HUES48 (cell line): ENCODE measurements at regions not wholly inside any gene's neighbourhood (a gene's known extent, or its start where the extent isn't known, plus 50 kb on each side); places are given as distances from the start of the nearest gene placed in this dataset.

Experiments
- H3K27ac ChIP-seq: one replicate; pipeline ENCODE4 v1.7.0; 2013; ENCODE audit warnings: low read depth, low read length, inconsistent platforms
- H3K27me3 ChIP-seq: 2 replicates; pipeline ENCODE4 v1.6.1; 2013; ENCODE audit warnings: mild to moderate bottlenecking, low read length; ENCODE audit not compliant: control insufficient read depth, insufficient read depth
- H3K36me3 ChIP-seq: 2 replicates; pipeline ENCODE4 v1.6.1; 2013; ENCODE audit warnings: low read length; ENCODE audit not compliant: control insufficient read depth, insufficient read depth
- H3K4me1 ChIP-seq: 2 replicates; pipeline ENCODE4 v1.6.1; 2013; ENCODE audit warnings: mild to moderate bottlenecking, low read length; ENCODE audit not compliant: control insufficient read depth, insufficient read depth
- H3K4me3 ChIP-seq: 2 replicates; pipeline ENCODE4 v1.5.1; 2013; ENCODE audit warnings: mild to moderate bottlenecking, low read depth, low read length
- H3K9ac ChIP-seq: 2 replicates; pipeline ENCODE4 v1.6.1; 2013; ENCODE audit warnings: mild to moderate bottlenecking, low read depth, low read length, moderate library complexity
- H3K9me3 ChIP-seq: 2 replicates; pipeline ENCODE4 v1.6.1; 2013; ENCODE audit warnings: low read length; ENCODE audit not compliant: control insufficient read depth, insufficient read depth

GRCh38 chrX:115490814-115491213 lies 70.2 kb upstream of the PLS3 start:
- Histone ChIP-seq H3K9me3 (no peaks in the 10 kb centered on the region), H3K27me3 (peaks cover 14% of the 10 kb centered on the region; the same call in 1 of the 2 replicates), H3K36me3 (no peaks in the 10 kb centered on the region)

GRCh38 chrX:115491766-115492165 lies 69.2 kb upstream of the PLS3 start:
- no peak overlapping the region for H3K27ac ChIP-seq
- H3K4me1 ChIP-seq = 0 out of 2 replicates have a peak, but pooled peaks cover 5% of the 10 kb centered on the region
- no peaks in the 10 kb centered on the region for H3K9me3 ChIP-seq
- no peak overlapping the region for H3K9ac ChIP-seq
- H3K36me3 ChIP-seq = no peaks in the 10 kb centered on the region
- no peak overlapping the region for H3K4me3 ChIP-seq
- peaks cover 14% of the 10 kb centered on the region; the same call in 1 of the 2 replicates for H3K27me3 ChIP-seq

More at GRCh38 chrX:115490814-115491213, 70.2 kb upstream of the PLS3 start:
- 0 out of 2 replicates have a peak, but pooled peaks cover 2% of the 10 kb centered on the region for H3K4me1 ChIP-seq
- H3K4me3 ChIP-seq = no peak overlapping the region
- no peak overlapping the region for H3K27ac ChIP-seq
- H3K9ac ChIP-seq = no peak overlapping the region

DNA sequence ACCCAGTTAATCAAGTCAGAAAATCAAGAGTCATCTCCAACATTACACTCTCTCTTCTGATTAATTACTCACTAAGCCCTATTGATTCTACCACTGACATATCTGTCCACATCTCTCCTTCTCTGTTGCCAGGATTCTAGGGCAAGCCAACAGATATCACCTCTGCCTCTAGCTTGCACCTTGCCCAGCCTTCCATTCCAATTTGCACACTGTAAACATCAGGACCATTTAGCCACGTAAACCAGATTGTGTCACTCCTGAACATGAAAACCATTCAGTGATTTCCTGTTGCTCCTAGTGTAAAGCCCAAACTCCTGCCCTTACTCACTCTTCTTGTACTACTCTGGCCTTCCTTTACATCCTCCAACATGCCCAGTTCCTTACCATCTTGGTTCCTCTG lies 68.0 kb upstream of the PLS3 start:
- H3K4me1 ChIP-seq = 0 out of 2 replicates have a peak, but pooled peaks cover 7% of the 10 kb centered on the region
- H3K9me3 ChIP-seq = no peaks in the 10 kb centered on the region
- no peak overlapping the region for H3K9ac ChIP-seq
- H3K27me3 ChIP-seq = peaks cover 14% of the 10 kb centered on the region; the same call in 1 of the 2 replicates
- H3K36me3 ChIP-seq = no peaks in the 10 kb centered on the region
- H3K4me3 ChIP-seq = no peak overlapping the region
- no peak overlapping the region for H3K27ac ChIP-seq

GRCh38 chrX:115494161-115494560 lies 66.8 kb upstream of the PLS3 start:
- Histone ChIP-seq H3K9ac (no peak overlapping the region), H3K36me3 (no peaks in the 10 kb centered on the region), H3K4me3 (no peak overlapping the region), H3K4me1 (0 out of 2 replicates have a peak, but pooled peaks cover 7% of the 10 kb centered on the region), H3K27ac (no peak overlapping the region), H3K9me3 (no peaks in the 10 kb centered on the region), H3K27me3 (peaks cover 9% of the 10 kb centered on the region; the same call in 1 of the 2 replicates)

GRCh38 chrX:115499112-115499805 lies 61.7 kb upstream of the PLS3 start:
- Histone ChIP-seq H3K36me3 (no peaks in the 10 kb centered on the region), H3K27me3 (peaks cover 10% of the 10 kb centered on the region; the same call in 1 of the 2 replicates), H3K9me3 (no peaks in the 10 kb centered on the region), H3K27ac (no peak overlapping the region), H3K9ac (no peak overlapping the region), H3K4me3 (no peak overlapping the region), H3K4me1 (peaks cover 11% of the 10 kb centered on the region)

GRCh38 chrX:115503099-115503498 lies 57.9 kb upstream of the PLS3 start:
- H3K4me1 ChIP-seq = peaks cover 18% of the 10 kb centered on the region
- no peak overlapping the region for H3K27ac ChIP-seq
- no peak overlapping the region for H3K9ac ChIP-seq
- H3K36me3 ChIP-seq = no peaks in the 10 kb centered on the region
- no peak overlapping the region for H3K4me3 ChIP-seq
- H3K27me3 ChIP-seq = peaks cover 10% of the 10 kb centered on the region; the same call in 1 of the 2 replicates
- H3K9me3 ChIP-seq = no peaks in the 10 kb centered on the region

DNA sequence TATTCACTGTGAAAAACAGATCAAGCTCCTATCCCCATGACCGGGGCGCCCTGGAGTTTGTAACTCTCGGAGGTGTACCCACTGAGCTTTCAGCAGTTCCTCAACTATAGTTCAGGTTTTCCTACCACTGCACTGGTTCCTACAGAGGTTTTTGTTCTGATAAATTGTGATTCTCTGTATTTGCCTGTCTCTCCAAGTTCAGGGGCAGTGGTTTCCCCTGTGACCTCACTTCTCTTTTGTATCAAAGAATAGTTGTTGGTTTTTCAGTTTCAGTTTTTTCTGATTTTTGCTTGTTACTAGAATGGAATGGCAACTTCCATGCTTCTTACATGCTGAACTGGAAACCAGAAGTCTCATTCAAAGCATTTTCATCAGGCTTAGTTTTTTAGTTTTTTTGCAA lies 56.8 kb upstream of the PLS3 start:
- Histone ChIP-seq H3K4me3 (no peak overlapping the region), H3K27ac (no peak overlapping the region), H3K4me1 (peaks cover 20% of the 10 kb centered on the region), H3K9ac (no peak overlapping the region), H3K27me3 (peaks cover 10% of the 10 kb centered on the region; the same call in 1 of the 2 replicates), H3K9me3 (no peaks in the 10 kb centered on the region), H3K36me3 (no peaks in the 10 kb centered on the region)
